Progenitor cell of endocrine pancreas (in vitro differentiated cells): ENCODE measurements at regions not wholly inside any gene's neighbourhood (a gene's known extent, or its start where the extent isn't known, plus 50 kb on each side); places are given as distances from the start of the nearest gene placed in this dataset.

ENCODE experiments used
- DNase-seq: peaks from one replicate; pipeline ENCODE4 v3.0.0; 2021; ENCODE audit warnings: low spot score; ENCODE audit not compliant: unreplicated experiment
- H3K27ac Mint-ChIP-seq: 2 replicates; pipeline ENCODE4 v1.8.0; 2021; ENCODE audit warnings: mild to moderate bottlenecking, moderate library complexity, mixed read lengths
- H3K27me3 Mint-ChIP-seq: 2 replicates; pipeline ENCODE4 v1.8.0; 2021; ENCODE audit warnings: mixed read lengths
- H3K36me3 Mint-ChIP-seq: 2 replicates; pipeline ENCODE4 v1.8.0; 2022; ENCODE audit warnings: mixed read lengths; ENCODE audit not compliant: insufficient read depth
- H3K4me1 Mint-ChIP-seq: 2 replicates; pipeline ENCODE4 v1.8.0; 2021; ENCODE audit warnings: low read depth, mixed read lengths
- H3K4me3 Mint-ChIP-seq: 2 replicates; pipeline ENCODE4 v1.8.0; 2021; ENCODE audit warnings: low read depth, mild to moderate bottlenecking, moderate library complexity, mixed read lengths
- H3K9me3 Mint-ChIP-seq: 2 replicates; pipeline ENCODE4 v1.8.0; 2021; ENCODE audit warnings: low read depth, mixed read lengths
- CTCF ChIP-seq: fragments of 200-600 bp; sonication (generic); IDR thresholded peaks from one replicate; pipeline ENCODE4 v1.5.0; 2021; ENCODE audit warnings: antibody characterized with exemption, mild to moderate bottlenecking; ENCODE audit not compliant: unreplicated experiment

- H3K27ac Mint-ChIP-seq: no peak overlapping the region
- no peaks in the 10 kb centered on the region for H3K9me3 Mint-ChIP-seq
- H3K36me3 Mint-ChIP-seq: peaks cover 52% of the 10 kb centered on the region
- DNase-seq: no peak
- no peaks in the 10 kb centered on the region for H3K27me3 Mint-ChIP-seq
- TF ChIP-seq CTCF: no peak
- no peak overlapping the region for H3K4me3 Mint-ChIP-seq
- no peaks in the 10 kb centered on the region for H3K4me1 Mint-ChIP-seq
Observed at GRCh38 chr19:5218255-5218855, 122.3 kb downstream of the PTPRS start.

GRCh38 chr19:5217171-5217570, 123.4 kb downstream of the PTPRS start:
- H3K36me3 Mint-ChIP-seq: peaks cover 59% of the 10 kb centered on the region
- DNase-seq: no peak
- H3K4me3 Mint-ChIP-seq: no peak overlapping the region
- H3K27me3 Mint-ChIP-seq: no peaks in the 10 kb centered on the region
- H3K27ac Mint-ChIP-seq: no peak overlapping the region
- no peaks in the 10 kb centered on the region for H3K4me1 Mint-ChIP-seq
- TF ChIP-seq CTCF: no peak
- H3K9me3 Mint-ChIP-seq: peaks cover 3% of the 10 kb centered on the region

GRCh38 chr19:5216141-5216847, 124.3 kb downstream of the PTPRS start:
- no peak for TF ChIP-seq CTCF
- H3K27me3 Mint-ChIP-seq: no peaks in the 10 kb centered on the region
- peaks cover 3% of the 10 kb centered on the region for H3K9me3 Mint-ChIP-seq
- DNase-seq: no peak
- no peak overlapping the region for H3K4me3 Mint-ChIP-seq
- no peak overlapping the region for H3K27ac Mint-ChIP-seq
- H3K36me3 Mint-ChIP-seq: peaks cover 56% of the 10 kb centered on the region
- no peaks in the 10 kb centered on the region for H3K4me1 Mint-ChIP-seq

- DNase-seq: no peak
- Mint-ChIP-seq H3K4me3 (no peak overlapping the region), H3K36me3 (peaks cover 51% of the 10 kb centered on the region), H3K9me3 (peaks cover 6% of the 10 kb centered on the region), H3K27me3 (no peaks in the 10 kb centered on the region), H3K4me1 (no peaks in the 10 kb centered on the region), H3K27ac (no peak overlapping the region)
- no peak for TF ChIP-seq CTCF
Observed at GRCh38 chr19:5215431-5215830, 125.2 kb downstream of the PTPRS start.

- TF ChIP-seq CTCF: no peak
- no peak overlapping the region for H3K27ac Mint-ChIP-seq
- H3K4me3 Mint-ChIP-seq: no peak overlapping the region
- no peak for DNase-seq
- H3K36me3 Mint-ChIP-seq: peaks cover 49% of the 10 kb centered on the region
- peaks cover 6% of the 10 kb centered on the region for H3K9me3 Mint-ChIP-seq
- no peaks in the 10 kb centered on the region for H3K27me3 Mint-ChIP-seq
- H3K4me1 Mint-ChIP-seq: no peaks in the 10 kb centered on the region
Observed at GRCh38 chr19:5214902-5215301, 125.7 kb downstream of the PTPRS start.
